ENCODE measurements at regions not wholly inside any gene's neighbourhood (a gene's known extent, or its start where the extent isn't known, plus 50 kb on each side); places are given as distances from the start of the nearest gene placed in this dataset.

GRCh38 chr13:65600702-65601101 is 1629.4 kb downstream of the PCDH9 start:
- no peak for DNase-seq (ENCODE audit: low read depth, low spot score)
- H3K9ac ChIP-seq (ENCODE audit: insufficient read length, low read depth), result no peak overlapping the region
- no peak for TF ChIP-seq ZNF274 (IDR thresholded peaks at IDR 0.05; ENCODE audit: low read depth, low read length)
- TF ChIP-seq SUZ12 (IDR thresholded peaks at IDR 0.05; ENCODE audit: extremely low read depth, insufficient read depth, insufficient read length), result no peak
- no peak for TF ChIP-seq YY1 (IDR thresholded peaks at IDR 0.05; ENCODE audit: insufficient read depth, insufficient read length)
- no peaks in the 10 kb centered on the region for H3K4me1 ChIP-seq (ENCODE audit: insufficient read depth, insufficient read length)
- no peaks in the 10 kb centered on the region for H3K9me3 ChIP-seq (ENCODE audit: insufficient read depth, low read length)
- H3K36me3 ChIP-seq (ENCODE audit: insufficient read depth, insufficient read length, low read length), result no peaks in the 10 kb centered on the region
- H3K27me3 ChIP-seq (ENCODE audit: insufficient read depth, insufficient read length), result no peaks in the 10 kb centered on the region
- H3K4me3 ChIP-seq (ENCODE audit: insufficient read length, low read depth), result no peak overlapping the region

- Histone ChIP-seq H3K9ac (ENCODE audit: insufficient read length, low read depth) (no peak overlapping the region), H3K27me3 (ENCODE audit: insufficient read depth, insufficient read length) (no peaks in the 10 kb centered on the region), H3K9me3 (ENCODE audit: insufficient read depth, low read length) (no peaks in the 10 kb centered on the region), H3K4me3 (ENCODE audit: insufficient read length, low read depth) (no peak overlapping the region), H3K4me1 (ENCODE audit: insufficient read depth, insufficient read length) (no peaks in the 10 kb centered on the region), H3K36me3 (ENCODE audit: insufficient read depth, insufficient read length, low read length) (no peaks in the 10 kb centered on the region)
- DNase-seq (ENCODE audit: low read depth, low spot score), result no peak
- TF ChIP-seq YY1 (IDR thresholded peaks at IDR 0.05; ENCODE audit: insufficient read depth, insufficient read length), result no peak
- TF ChIP-seq SUZ12 (IDR thresholded peaks at IDR 0.05; ENCODE audit: extremely low read depth, insufficient read depth, insufficient read length), result no peak
Observed at GRCh38 chr13:65597839-65598818, 1632.0 kb downstream of the PCDH9 start.

- H3K36me3 ChIP-seq (ENCODE audit: insufficient read depth, insufficient read length, low read length), result no peaks in the 10 kb centered on the region
- no peaks in the 10 kb centered on the region for H3K9me3 ChIP-seq (ENCODE audit: insufficient read depth, low read length)
- TF ChIP-seq ZNF274 (IDR thresholded peaks at IDR 0.05; ENCODE audit: low read depth, low read length), result no peak
- no peak for TF ChIP-seq SUZ12 (IDR thresholded peaks at IDR 0.05; ENCODE audit: extremely low read depth, insufficient read depth, insufficient read length)
- TF ChIP-seq YY1 (IDR thresholded peaks at IDR 0.05; ENCODE audit: insufficient read depth, insufficient read length), result no peak
Observed at GRCh38 chr13:65595916-65596315, 1634.2 kb downstream of the PCDH9 start.

GRCh38 chr13:65594298-65594781 is 1635.8 kb downstream of the PCDH9 start:
- H3K9me3 ChIP-seq (ENCODE audit: insufficient read depth, low read length), result no peaks in the 10 kb centered on the region
- no peaks in the 10 kb centered on the region for H3K4me1 ChIP-seq (ENCODE audit: insufficient read depth, insufficient read length)
- no peak for TF ChIP-seq ZNF274 (IDR thresholded peaks at IDR 0.05; ENCODE audit: low read depth, low read length)
- no peak for TF ChIP-seq SUZ12 (IDR thresholded peaks at IDR 0.05; ENCODE audit: extremely low read depth, insufficient read depth, insufficient read length)
- no peak for TF ChIP-seq YY1 (IDR thresholded peaks at IDR 0.05; ENCODE audit: insufficient read depth, insufficient read length)
- DNase-seq (ENCODE audit: low read depth, low spot score), result no peak
- no peaks in the 10 kb centered on the region for H3K36me3 ChIP-seq (ENCODE audit: insufficient read depth, insufficient read length, low read length)
- H3K9ac ChIP-seq (ENCODE audit: insufficient read length, low read depth), result no peak overlapping the region
- H3K4me3 ChIP-seq (ENCODE audit: insufficient read length, low read depth), result no peak overlapping the region
- H3K27me3 ChIP-seq (ENCODE audit: insufficient read depth, insufficient read length), result no peaks in the 10 kb centered on the region

More at GRCh38 chr13:65595916-65596315, 1634.2 kb downstream of the PCDH9 start:
- H3K4me1 ChIP-seq (ENCODE audit: insufficient read depth, insufficient read length), result no peaks in the 10 kb centered on the region
- no peaks in the 10 kb centered on the region for H3K27me3 ChIP-seq (ENCODE audit: insufficient read depth, insufficient read length)
- no peak overlapping the region for H3K9ac ChIP-seq (ENCODE audit: insufficient read length, low read depth)
- H3K4me3 ChIP-seq (ENCODE audit: insufficient read length, low read depth), result no peak overlapping the region
- DNase-seq (ENCODE audit: low read depth, low spot score), result no peak

- Histone ChIP-seq H3K27me3 (ENCODE audit: insufficient read depth, insufficient read length) (no peaks in the 10 kb centered on the region), H3K9me3 (ENCODE audit: insufficient read depth, low read length) (no peaks in the 10 kb centered on the region), H3K9ac (ENCODE audit: insufficient read length, low read depth) (no peak overlapping the region), H3K4me3 (ENCODE audit: insufficient read length, low read depth) (no peak overlapping the region), H3K4me1 (ENCODE audit: insufficient read depth, insufficient read length) (no peaks in the 10 kb centered on the region), H3K36me3 (ENCODE audit: insufficient read depth, insufficient read length, low read length) (no peaks in the 10 kb centered on the region)
- no peak for DNase-seq (ENCODE audit: low read depth, low spot score)
- no peak for TF ChIP-seq SUZ12 (IDR thresholded peaks at IDR 0.05; ENCODE audit: extremely low read depth, insufficient read depth, insufficient read length)
- TF ChIP-seq YY1 (IDR thresholded peaks at IDR 0.05; ENCODE audit: insufficient read depth, insufficient read length), result no peak
- TF ChIP-seq ZNF274 (IDR thresholded peaks at IDR 0.05; ENCODE audit: low read depth, low read length), result no peak
Observed at GRCh38 chr13:65593298-65593874, 1636.8 kb downstream of the PCDH9 start.

GRCh38 chr13:65592731-65593130 is 1637.4 kb downstream of the PCDH9 start:
- H3K9ac ChIP-seq (ENCODE audit: insufficient read length, low read depth), result no peak overlapping the region
- TF ChIP-seq SUZ12 (IDR thresholded peaks at IDR 0.05; ENCODE audit: extremely low read depth, insufficient read depth, insufficient read length) (no peak), ZNF274 (IDR thresholded peaks at IDR 0.05; ENCODE audit: low read depth, low read length) (no peak), YY1 (IDR thresholded peaks at IDR 0.05; ENCODE audit: insufficient read depth, insufficient read length) (no peak)
- no peaks in the 10 kb centered on the region for H3K27me3 ChIP-seq (ENCODE audit: insufficient read depth, insufficient read length)
- no peaks in the 10 kb centered on the region for H3K36me3 ChIP-seq (ENCODE audit: insufficient read depth, insufficient read length, low read length)
- H3K4me3 ChIP-seq (ENCODE audit: insufficient read length, low read depth), result no peak overlapping the region
- H3K4me1 ChIP-seq (ENCODE audit: insufficient read depth, insufficient read length), result no peaks in the 10 kb centered on the region
- no peak for DNase-seq (ENCODE audit: low read depth, low spot score)
- H3K9me3 ChIP-seq (ENCODE audit: insufficient read depth, low read length), result no peaks in the 10 kb centered on the region

GRCh38 chr13:65585346-65585745 is 1644.8 kb downstream of the PCDH9 start:
- H3K9ac ChIP-seq (ENCODE audit: insufficient read length, low read depth), result no peak overlapping the region
- no peak for DNase-seq (ENCODE audit: low read depth, low spot score)
- no peaks in the 10 kb centered on the region for H3K9me3 ChIP-seq (ENCODE audit: insufficient read depth, low read length)

More at GRCh38 chr13:65585346-65585745, 1644.8 kb downstream of the PCDH9 start:
- no peak for TF ChIP-seq ZNF274 (IDR thresholded peaks at IDR 0.05; ENCODE audit: low read depth, low read length)
- TF ChIP-seq YY1 (IDR thresholded peaks at IDR 0.05; ENCODE audit: insufficient read depth, insufficient read length), result no peak
- no peak for TF ChIP-seq SUZ12 (IDR thresholded peaks at IDR 0.05; ENCODE audit: extremely low read depth, insufficient read depth, insufficient read length)
- H3K27me3 ChIP-seq (ENCODE audit: insufficient read depth, insufficient read length), result no peaks in the 10 kb centered on the region
- no peak overlapping the region for H3K4me3 ChIP-seq (ENCODE audit: insufficient read length, low read depth)
- H3K36me3 ChIP-seq (ENCODE audit: insufficient read depth, insufficient read length, low read length), result no peaks in the 10 kb centered on the region
- no peaks in the 10 kb centered on the region for H3K4me1 ChIP-seq (ENCODE audit: insufficient read depth, insufficient read length)
